ENCODE measurements at regions not wholly inside any gene's neighbourhood (a gene's known extent, or its start where the extent isn't known, plus 50 kb on each side); places are given as distances from the start of the nearest gene placed in this dataset.

DNA sequence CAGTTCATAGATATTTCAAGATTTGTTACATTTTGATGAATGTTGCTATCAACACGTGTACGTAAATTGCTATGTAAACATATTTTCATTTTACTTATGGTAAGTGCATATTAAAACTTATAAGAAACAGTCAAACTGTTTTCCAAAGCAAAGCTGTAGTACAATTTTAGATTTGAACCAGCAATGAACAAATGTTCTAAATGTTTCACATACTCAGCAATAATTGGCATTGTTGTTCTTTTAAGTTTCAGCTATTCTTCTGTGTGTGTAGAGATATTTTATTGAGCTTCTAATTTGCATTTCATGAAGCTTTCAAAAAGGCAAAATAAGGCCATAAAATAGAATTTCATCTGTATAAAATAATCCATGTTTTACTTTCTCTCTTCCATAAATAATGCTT lies 1433.2 kb downstream of the LRFN5 start:
- TF ChIP-seq POLR2A (IDR thresholded peaks at IDR 0.05; ENCODE audit: extremely low read depth, insufficient read length) = no peak
- TF ChIP-seq, protein P1, sequence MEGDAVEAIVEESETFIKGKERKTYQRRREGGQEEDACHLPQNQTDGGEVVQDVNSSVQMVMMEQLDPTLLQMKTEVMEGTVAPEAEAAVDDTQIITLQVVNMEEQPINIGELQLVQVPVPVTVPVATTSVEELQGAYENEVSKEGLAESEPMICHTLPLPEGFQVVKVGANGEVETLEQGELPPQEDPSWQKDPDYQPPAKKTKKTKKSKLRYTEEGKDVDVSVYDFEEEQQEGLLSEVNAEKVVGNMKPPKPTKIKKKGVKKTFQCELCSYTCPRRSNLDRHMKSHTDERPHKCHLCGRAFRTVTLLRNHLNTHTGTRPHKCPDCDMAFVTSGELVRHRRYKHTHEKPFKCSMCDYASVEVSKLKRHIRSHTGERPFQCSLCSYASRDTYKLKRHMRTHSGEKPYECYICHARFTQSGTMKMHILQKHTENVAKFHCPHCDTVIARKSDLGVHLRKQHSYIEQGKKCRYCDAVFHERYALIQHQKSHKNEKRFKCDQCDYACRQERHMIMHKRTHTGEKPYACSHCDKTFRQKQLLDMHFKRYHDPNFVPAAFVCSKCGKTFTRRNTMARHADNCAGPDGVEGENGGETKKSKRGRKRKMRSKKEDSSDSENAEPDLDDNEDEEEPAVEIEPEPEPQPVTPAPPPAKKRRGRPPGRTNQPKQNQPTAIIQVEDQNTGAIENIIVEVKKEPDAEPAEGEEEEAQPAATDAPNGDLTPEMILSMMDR (IDR thresholded peaks at IDR 0.05; ENCODE audit: low read depth, low read length) = no peak
- TF ChIP-seq MYC (IDR thresholded peaks at IDR 0.05; ENCODE audit: low read depth, low read length) = no peak
- TF ChIP-seq, protein P2, sequence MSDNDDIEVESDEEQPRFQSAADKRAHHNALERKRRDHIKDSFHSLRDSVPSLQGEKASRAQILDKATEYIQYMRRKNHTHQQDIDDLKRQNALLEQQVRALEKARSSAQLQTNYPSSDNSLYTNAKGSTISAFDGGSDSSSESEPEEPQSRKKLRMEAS (IDR thresholded peaks at IDR 0.05; ENCODE audit: low read depth, low read length) = no peak

Data from NB4 (cell line).